ENCODE measurements at regions not wholly inside any gene's neighbourhood (a gene's known extent, or its start where the extent isn't known, plus 50 kb on each side); places are given as distances from the start of the nearest gene placed in this dataset.

GRCh38 chr20:19886661-19887288 is 128.7 kb downstream of the RIN2 start:
- TF ChIP-seq CTCF (IDR thresholded peaks at IDR 0.05; ENCODE audit: borderline replicate concordance, extremely low read depth, low read length, poor library complexity, severe bottlenecking) (peak; percentile 6), EZH2 (IDR thresholded peaks at IDR 0.05; ENCODE audit: borderline replicate concordance, low read depth, low read length, severe bottlenecking) (no peak)

Measured in DND-41 (cell line).